HG02763 (cell line): ENCODE measurements at regions not wholly inside any gene's neighbourhood (a gene's known extent, or its start where the extent isn't known, plus 50 kb on each side); places are given as distances from the start of the nearest gene placed in this dataset.

Experiments
- ATAC-seq: cut with Tn5 transposase; IDR thresholded peaks from one replicate; pipeline ENCODE4 v1.9.1; 2021; ENCODE audit warnings: mild to moderate bottlenecking, moderate library complexity; ENCODE audit not compliant: unreplicated experiment

GRCh38 chr19:30168760-30169159, 203.4 kb upstream of the ZNF536 start:
- no peak for ATAC-seq

GRCh38 chr19:30169196-30169900, 202.8 kb upstream of the ZNF536 start:
- ATAC-seq: no peak

- no peak for ATAC-seq
Observed at GRCh38 chr19:30170081-30170480, 202.1 kb upstream of the ZNF536 start.

- ATAC-seq: no peak
Observed at GRCh38 chr19:30170495-30171137, 201.6 kb upstream of the ZNF536 start.

GRCh38 chr19:30171138-30171635, 201.0 kb upstream of the ZNF536 start:
- no peak for ATAC-seq

GRCh38 chr19:30171795-30172612, 200.2 kb upstream of the ZNF536 start:
- ATAC-seq: no peak

- ATAC-seq: no peak
Observed at GRCh38 chr19:30172613-30173242, 199.5 kb upstream of the ZNF536 start.

- ATAC-seq: no peak
Observed at GRCh38 chr19:30173593-30174356, 198.4 kb upstream of the ZNF536 start.

GRCh38 chr19:30174357-30174645, 197.9 kb upstream of the ZNF536 start:
- no peak for ATAC-seq

GRCh38 chr19:30174791-30175190, 197.4 kb upstream of the ZNF536 start:
- no peak for ATAC-seq

- no peak for ATAC-seq
Observed at GRCh38 chr19:30175987-30176386, 196.2 kb upstream of the ZNF536 start.

- no peak for ATAC-seq
Observed at GRCh38 chr19:30178721-30179402, 193.3 kb upstream of the ZNF536 start.

GRCh38 chr19:30180691-30181090, 191.5 kb upstream of the ZNF536 start:
- no peak for ATAC-seq

- ATAC-seq: no peak
Observed at GRCh38 chr19:30183807-30184490, 188.2 kb upstream of the ZNF536 start.

- ATAC-seq: no peak
Observed at GRCh38 chr19:30202060-30202600, 170.1 kb upstream of the ZNF536 start.

GRCh38 chr19:30204721-30205120, 167.5 kb upstream of the ZNF536 start:
- no peak for ATAC-seq

GRCh38 chr19:30206187-30206586, 166.0 kb upstream of the ZNF536 start:
- no peak for ATAC-seq

- no peak for ATAC-seq
Observed at GRCh38 chr19:30207357-30207756, 164.8 kb upstream of the ZNF536 start.

GRCh38 chr19:30208436-30209060, 163.6 kb upstream of the ZNF536 start:
- no peak for ATAC-seq
